Upper lobe of right lung (tissue), 1 donor: ENCODE measurements at regions not wholly inside any gene's neighbourhood (a gene's known extent, or its start where the extent isn't known, plus 50 kb on each side); places are given as distances from the start of the nearest gene placed in this dataset.

Source experiments
- ATAC-seq: fragments of 200-7000 bp; cut with Tn5 transposase; one replicate; pipeline ENCODE4 v1.9.1; 2020; ENCODE audit warnings: mild to moderate bottlenecking, moderate library complexity
- DNase-seq: peaks from one replicate; pipeline ENCODE4 v3.0.0-alpha.2; 2020
- H3K27ac ChIP-seq: fragments of 200-600 bp; one replicate; pipeline ENCODE4 v1.8.0; 2022
- H3K27me3 ChIP-seq: fragments of 200-600 bp; one replicate; pipeline ENCODE4 v1.8.0; 2022; ENCODE audit warnings: mild to moderate bottlenecking
- H3K36me3 ChIP-seq: fragments of 200-600 bp; one replicate; pipeline ENCODE4 v1.8.0; 2022
- H3K4me1 ChIP-seq: fragments of 200-600 bp; one replicate; pipeline ENCODE4 v1.8.0; 2022
- H3K4me3 ChIP-seq: fragments of 200-600 bp; one replicate; pipeline ENCODE4 v1.8.0; 2022; ENCODE audit warnings: mild to moderate bottlenecking
- H3K9me3 ChIP-seq: fragments of 200-600 bp; one replicate; pipeline ENCODE4 v1.8.0; 2022
- intact Hi-C: fragments of 100-400 bp; cut with DNase I; formaldehyde crosslinking; loops from one replicate; pipeline ENCODE4 v1.11.0; 2022
- TF ChIP-seq, protein P1 (sequence below): fragments of 200-600 bp; IDR thresholded peaks from one replicate; pipeline ENCODE4 v1.8.0; 2022; ENCODE audit warnings: antibody characterized with exemption
- donor health status: DM: no; HTN: yes; CAD: no; lungs with severe emphysema.

DNA sequence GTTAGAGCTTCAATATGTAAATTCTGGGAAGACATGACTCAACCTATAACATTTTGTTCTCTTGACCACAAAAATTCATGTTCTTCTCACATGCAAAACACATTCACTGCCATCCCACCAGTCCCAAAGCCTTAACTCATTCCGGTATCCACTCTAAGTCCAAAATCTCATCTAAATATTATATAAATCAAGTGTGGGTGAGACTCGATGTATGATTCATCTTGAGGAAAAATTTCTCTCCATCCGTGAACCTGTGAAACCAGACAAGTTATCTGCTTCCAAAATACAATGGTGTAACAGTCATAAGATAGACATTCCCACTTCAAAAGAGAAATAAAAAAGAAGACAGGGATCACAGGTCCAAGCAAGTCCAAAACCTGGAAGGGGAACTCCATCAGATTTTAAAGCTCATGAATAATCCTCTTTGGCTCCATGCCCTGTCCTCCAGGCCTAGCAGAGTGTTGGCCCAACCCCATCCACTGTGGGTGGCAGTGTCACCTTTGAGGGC is 101.3 kb downstream of the RAD51AP2 start:
- intact Hi-C loops: no loop called here
- Histone ChIP-seq H3K4me1 (no peaks in the 10 kb centered on the region), H3K36me3 (no peaks in the 10 kb centered on the region), H3K27ac (no peak overlapping the region), H3K9me3 (no peaks in the 10 kb centered on the region), H3K27me3 (no peaks in the 10 kb centered on the region), H3K4me3 (no peak overlapping the region)
- ATAC-seq: no peak
- TF ChIP-seq, protein P1, sequence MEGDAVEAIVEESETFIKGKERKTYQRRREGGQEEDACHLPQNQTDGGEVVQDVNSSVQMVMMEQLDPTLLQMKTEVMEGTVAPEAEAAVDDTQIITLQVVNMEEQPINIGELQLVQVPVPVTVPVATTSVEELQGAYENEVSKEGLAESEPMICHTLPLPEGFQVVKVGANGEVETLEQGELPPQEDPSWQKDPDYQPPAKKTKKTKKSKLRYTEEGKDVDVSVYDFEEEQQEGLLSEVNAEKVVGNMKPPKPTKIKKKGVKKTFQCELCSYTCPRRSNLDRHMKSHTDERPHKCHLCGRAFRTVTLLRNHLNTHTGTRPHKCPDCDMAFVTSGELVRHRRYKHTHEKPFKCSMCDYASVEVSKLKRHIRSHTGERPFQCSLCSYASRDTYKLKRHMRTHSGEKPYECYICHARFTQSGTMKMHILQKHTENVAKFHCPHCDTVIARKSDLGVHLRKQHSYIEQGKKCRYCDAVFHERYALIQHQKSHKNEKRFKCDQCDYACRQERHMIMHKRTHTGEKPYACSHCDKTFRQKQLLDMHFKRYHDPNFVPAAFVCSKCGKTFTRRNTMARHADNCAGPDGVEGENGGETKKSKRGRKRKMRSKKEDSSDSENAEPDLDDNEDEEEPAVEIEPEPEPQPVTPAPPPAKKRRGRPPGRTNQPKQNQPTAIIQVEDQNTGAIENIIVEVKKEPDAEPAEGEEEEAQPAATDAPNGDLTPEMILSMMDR: no peak
- no peak for DNase-seq

DNA sequence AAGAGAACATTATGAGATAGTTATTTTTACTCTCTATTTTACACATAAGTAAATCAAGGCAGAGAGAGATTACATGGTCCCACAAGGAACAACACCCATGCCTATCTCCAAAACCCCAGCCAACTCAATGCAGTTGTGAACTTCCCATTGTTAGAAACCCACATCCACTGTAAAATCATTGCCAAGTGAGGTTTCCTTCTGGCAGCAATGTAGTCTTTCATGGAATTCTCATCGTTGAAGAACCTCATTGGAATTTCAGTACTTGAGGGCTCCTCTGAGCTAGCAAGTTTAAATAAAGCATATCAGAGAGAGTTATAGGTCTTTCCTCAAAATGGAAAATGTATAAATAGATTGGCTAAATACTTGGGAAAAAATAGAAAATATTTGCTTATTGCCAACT is 105.2 kb downstream of the RAD51AP2 start:
- no peaks in the 10 kb centered on the region for H3K4me1 ChIP-seq
- no peak overlapping the region for H3K4me3 ChIP-seq
- ATAC-seq (no peak), DNase-seq (no peak)
- TF ChIP-seq, protein P1: no peak
- no peaks in the 10 kb centered on the region for H3K27me3 ChIP-seq
- no peak overlapping the region for H3K27ac ChIP-seq
- intact Hi-C loops: no loop called here
- H3K9me3 ChIP-seq: no peaks in the 10 kb centered on the region
- no peaks in the 10 kb centered on the region for H3K36me3 ChIP-seq

DNA sequence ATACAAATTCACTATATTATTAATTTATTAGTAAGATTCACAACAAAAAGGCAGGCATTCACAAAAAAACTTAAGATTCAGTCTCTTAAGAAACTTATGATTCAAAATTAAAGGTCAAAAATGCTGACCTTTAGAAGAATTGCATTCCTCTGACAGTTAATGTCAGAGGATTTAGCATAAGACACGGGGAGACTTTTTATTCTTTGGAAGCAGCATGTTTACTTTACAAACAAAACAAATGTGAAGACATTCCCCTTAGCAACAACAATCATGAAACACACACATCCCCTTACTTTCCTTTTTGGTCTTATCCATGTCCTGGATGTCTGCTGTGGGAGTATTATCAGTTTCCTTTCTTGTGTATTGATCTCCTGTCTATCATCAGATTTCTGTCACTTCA is 117.1 kb downstream of the RAD51AP2 start:
- Histone ChIP-seq H3K27ac (no peak overlapping the region), H3K27me3 (no peaks in the 10 kb centered on the region), H3K4me3 (no peak overlapping the region), H3K4me1 (no peaks in the 10 kb centered on the region), H3K9me3 (peaks cover 21% of the 10 kb centered on the region), H3K36me3 (no peaks in the 10 kb centered on the region)
- intact Hi-C loops: no loop called here
- ATAC-seq: no peak
- DNase-seq: no peak
- TF ChIP-seq, protein P1: no peak

DNA sequence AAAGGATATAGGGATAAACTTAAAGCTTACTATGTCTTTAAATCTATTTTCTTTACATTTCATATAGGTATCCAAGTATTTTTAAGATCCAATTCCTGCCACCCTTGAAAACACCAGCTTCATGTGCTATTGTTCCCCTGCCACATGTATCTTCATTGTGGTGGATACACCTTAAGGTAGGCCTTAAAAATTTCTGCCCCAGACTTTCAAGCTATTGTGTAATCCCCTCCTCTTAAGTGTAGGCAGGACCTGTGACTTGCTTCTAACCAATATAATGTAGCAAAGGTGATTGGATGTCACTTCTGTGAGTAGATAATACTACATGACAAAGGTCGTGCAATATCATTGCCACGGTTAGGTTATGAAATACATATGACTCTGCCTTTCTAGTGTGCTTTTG is 119.5 kb downstream of the RAD51AP2 start:
- Histone ChIP-seq H3K27ac (no peak overlapping the region), H3K27me3 (no peaks in the 10 kb centered on the region), H3K36me3 (no peaks in the 10 kb centered on the region), H3K9me3 (peaks cover 15% of the 10 kb centered on the region), H3K4me3 (no peak overlapping the region), H3K4me1 (no peaks in the 10 kb centered on the region)
- DNase-seq (no peak), ATAC-seq (no peak)
- intact Hi-C loops: no loop called here
- TF ChIP-seq, protein P1: no peak

DNA sequence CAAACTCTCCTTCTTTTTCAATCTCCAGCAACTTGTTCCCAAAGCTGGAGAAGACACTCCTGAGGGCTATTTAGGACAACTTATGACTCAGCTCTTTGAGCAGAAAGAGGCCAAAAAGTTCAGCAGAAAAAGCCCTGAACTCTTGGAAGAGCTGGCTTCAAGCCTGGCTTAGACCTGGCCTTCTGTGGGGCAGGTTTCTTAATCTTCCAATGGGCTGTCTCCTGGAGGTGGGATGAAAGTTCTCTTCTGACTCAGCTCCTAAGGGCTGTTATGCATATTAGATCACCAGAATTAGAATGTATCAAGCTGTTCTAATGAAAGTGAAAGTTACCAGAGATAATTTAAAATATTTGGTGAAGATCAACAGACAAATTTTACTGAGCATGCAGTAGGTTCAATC is 129.4 kb downstream of the RAD51AP2 start:
- H3K27me3 ChIP-seq: no peaks in the 10 kb centered on the region
- no peak for ATAC-seq
- no peaks in the 10 kb centered on the region for H3K36me3 ChIP-seq
- intact Hi-C loops: no loop called here
- H3K27ac ChIP-seq: no peak overlapping the region
- no peaks in the 10 kb centered on the region for H3K4me1 ChIP-seq
- no peak for DNase-seq
- no peak overlapping the region for H3K4me3 ChIP-seq
- TF ChIP-seq, protein P1: no peak
- no peaks in the 10 kb centered on the region for H3K9me3 ChIP-seq

DNA sequence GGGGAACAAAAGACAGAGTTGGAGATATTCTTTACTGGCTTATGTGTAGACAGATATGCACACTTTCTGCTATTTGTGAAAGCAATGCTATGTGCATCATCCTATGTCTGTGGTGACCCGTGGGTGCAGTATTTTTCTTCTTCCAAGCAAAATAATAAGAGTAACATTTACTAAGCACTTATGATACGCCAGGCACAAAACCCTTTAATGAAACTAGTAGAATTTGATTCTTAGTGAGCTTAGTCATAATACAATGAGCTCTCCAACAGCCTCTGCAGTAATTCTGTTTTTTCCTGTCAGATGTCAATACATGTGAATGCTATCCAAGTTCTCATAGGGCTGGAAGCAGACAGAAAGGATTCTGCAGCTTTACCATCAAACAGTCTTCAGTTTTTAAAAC is 130.6 kb downstream of the RAD51AP2 start:
- intact Hi-C loops: no loop called here
- no peaks in the 10 kb centered on the region for H3K27me3 ChIP-seq
- H3K4me3 ChIP-seq: no peak overlapping the region
- no peaks in the 10 kb centered on the region for H3K36me3 ChIP-seq
- TF ChIP-seq, protein P1: no peak
- no peak overlapping the region for H3K27ac ChIP-seq
- no peaks in the 10 kb centered on the region for H3K4me1 ChIP-seq
- ATAC-seq: no peak
- DNase-seq: no peak
- no peaks in the 10 kb centered on the region for H3K9me3 ChIP-seq
